Left lung (tissue), 4 donors: ENCODE measurements at regions not wholly inside any gene's neighbourhood (a gene's known extent, or its start where the extent isn't known, plus 50 kb on each side); places are given as distances from the start of the nearest gene placed in this dataset.
A peak's percentile ranks its signal among the peaks of the same experiment; 100 is the strongest.
"Not testable (repeated sequence)": the region's sequence is repeated elsewhere in the genome, so short reads cannot be mapped to it uniquely, and the experiment has no call there.

Source experiments
- ATAC-seq: fragments of 200-7000 bp; cut with Tn5 transposase; one replicate; pipeline ENCODE4 v1.9.1; 2020; ENCODE audit warnings: moderate library complexity
- DNase-seq, 4 donors: peaks; one replicate each; pipeline ENCODE4 v3.0.0-alpha.2; 2013 to 2020
- H3K27ac ChIP-seq, 2 donors: fragments of 200-600 bp; sonication (generic) in 1 of 2; one replicate each; pipeline versions ENCODE4 v1.5.0 to v1.8.0; 2020 to 2021
- H3K27me3 ChIP-seq, 2 donors: fragments of 200-600 bp; sonication (generic) in 1 of 2; one replicate each; pipeline versions ENCODE4 v1.5.0 to v1.8.0; 2020 to 2021
- H3K36me3 ChIP-seq, 2 donors: fragments of 200-600 bp; sonication (generic) in 1 of 2; one replicate each; pipeline versions ENCODE4 v1.5.0 to v1.8.0; 2020 to 2021
- H3K4me1 ChIP-seq, 2 donors: fragments of 200-600 bp; one replicate each; pipeline ENCODE4 v1.8.0; 2021
- H3K4me3 ChIP-seq, 2 donors: fragments of 200-600 bp; sonication (generic) in 1 of 2; one replicate each; pipeline versions ENCODE4 v1.5.0 to v1.8.0; 2020 to 2021; ENCODE audit warnings: mild to moderate bottlenecking in 1 of 2
- H3K9me3 ChIP-seq, 2 donors: fragments of 200-600 bp; sonication (generic) in 1 of 2; one replicate each; pipeline versions ENCODE4 v1.5.0 to v1.8.0; 2020 to 2021
- CTCF ChIP-seq, 2 donors: fragments of 200-600 bp; sonication (generic) in 1 of 2; IDR thresholded peaks; one replicate each; pipeline versions ENCODE4 v1.5.0 to v1.8.0; 2021; ENCODE audit warnings: antibody characterized with exemption in 2 of 2
- intact Hi-C, 2 donors: fragments of 100-400 bp; cut with DNase I; formaldehyde crosslinking; loops; one replicate each; pipeline versions ENCODE4 v1.11.2 to v1.14.2; 2022
- donor health status: DM: no; HTN: yes; CAD: no.
- donor health status: DM: no; HTN: no; CAD: no.

DNA sequence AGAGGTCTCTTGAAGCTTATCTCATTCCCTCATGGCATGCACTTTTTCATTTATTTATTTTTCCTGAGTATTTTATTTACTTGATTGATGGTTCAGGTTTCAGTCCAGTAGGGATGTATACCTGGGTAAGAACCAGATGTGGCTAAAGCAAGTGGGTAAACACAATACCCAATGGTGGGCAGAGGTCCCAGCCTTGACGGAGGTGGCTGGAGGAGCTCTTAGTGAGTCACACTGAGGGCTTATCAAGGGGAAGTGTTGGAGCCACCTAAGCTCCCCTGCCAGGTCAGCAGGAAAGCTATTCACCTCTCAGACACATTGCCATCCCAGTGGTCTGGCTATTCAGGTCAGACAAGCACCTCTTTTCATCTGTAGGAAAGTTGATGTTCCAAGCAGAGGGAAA is 236.2 kb upstream of the MAGEB16 start:
- Histone ChIP-seq H3K36me3 (no peaks in the 10 kb centered on the region), H3K27ac (no peak overlapping the region), H3K4me1 (no peaks in the 10 kb centered on the region), H3K9me3 (no peaks in the 10 kb centered on the region), H3K27me3 (no peaks in the 10 kb centered on the region), H3K4me3 (no peak overlapping the region)
- no peak for DNase-seq
- TF ChIP-seq CTCF (IDR thresholded peaks at IDR 0.05): no peak
- intact Hi-C loops: no loop called here
- ATAC-seq: peak; percentile 21

DNA sequence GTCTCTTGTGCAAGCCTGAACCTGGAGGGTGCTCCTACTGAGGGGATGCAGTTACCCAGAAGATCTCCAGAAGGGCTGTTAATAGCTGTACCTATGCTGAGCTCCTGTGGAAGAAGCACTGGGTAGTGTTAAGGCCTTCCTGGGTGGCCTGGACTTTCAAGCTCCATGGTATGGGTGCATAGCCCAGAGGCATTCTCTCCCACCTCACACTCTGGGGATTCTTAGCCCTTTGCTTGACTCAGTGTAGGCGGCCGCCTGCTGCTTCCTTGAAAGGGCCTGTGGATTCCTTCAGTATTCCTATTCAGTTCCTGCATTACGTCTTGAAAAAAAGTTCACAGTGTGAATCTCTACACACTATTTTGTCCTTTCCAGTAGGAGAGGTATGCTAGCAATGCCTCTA is 235.7 kb upstream of the MAGEB16 start:
- Histone ChIP-seq H3K4me3 (no peak overlapping the region), H3K9me3 (no peaks in the 10 kb centered on the region), H3K27me3 (no peaks in the 10 kb centered on the region), H3K27ac (no peak overlapping the region), H3K4me1 (no peaks in the 10 kb centered on the region), H3K36me3 (no peaks in the 10 kb centered on the region)
- intact Hi-C loops: no loop called here
- TF ChIP-seq CTCF (IDR thresholded peaks at IDR 0.05): no peak
- ATAC-seq (no peak), DNase-seq (no peak)

- Histone ChIP-seq H3K27ac (no peak overlapping the region), H3K9me3 (no peaks in the 10 kb centered on the region), H3K4me1 (no peaks in the 10 kb centered on the region), H3K4me3 (no peak overlapping the region), H3K36me3 (no peaks in the 10 kb centered on the region), H3K27me3 (no peaks in the 10 kb centered on the region)
- DNase-seq (no peak), ATAC-seq (no peak)
- intact Hi-C loops: no loop called here
- no peak for TF ChIP-seq CTCF (IDR thresholded peaks at IDR 0.05)
Observed at GRCh38 chrX:35590210-35590609, 207.9 kb upstream of the MAGEB16 start.

DNA sequence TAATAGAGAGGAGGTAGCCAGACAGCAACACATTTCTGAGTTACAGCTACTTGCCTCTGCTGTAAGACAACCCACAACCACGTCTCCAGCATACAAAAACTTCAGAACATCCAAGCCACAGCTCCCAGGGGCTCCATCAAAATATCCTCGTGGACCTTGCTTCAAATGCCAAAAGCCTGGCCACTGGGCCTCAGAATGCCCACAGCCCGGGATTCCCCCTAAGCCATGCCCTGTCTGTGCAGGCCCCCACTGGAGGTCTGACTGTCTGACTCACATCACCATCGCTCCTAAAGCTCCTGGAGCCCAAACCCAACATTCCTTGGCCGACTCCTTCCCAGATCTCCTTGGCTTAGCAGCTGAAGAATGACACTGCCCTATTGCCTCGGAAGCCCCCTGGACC is 186.6 kb upstream of the MAGEB16 start:
- H3K27me3 ChIP-seq, DNase-seq, H3K36me3 ChIP-seq, intact Hi-C loops, H3K27ac ChIP-seq, H3K4me3 ChIP-seq, H3K4me1 ChIP-seq, H3K9me3 ChIP-seq, ATAC-seq: not testable (repeated sequence)

DNA sequence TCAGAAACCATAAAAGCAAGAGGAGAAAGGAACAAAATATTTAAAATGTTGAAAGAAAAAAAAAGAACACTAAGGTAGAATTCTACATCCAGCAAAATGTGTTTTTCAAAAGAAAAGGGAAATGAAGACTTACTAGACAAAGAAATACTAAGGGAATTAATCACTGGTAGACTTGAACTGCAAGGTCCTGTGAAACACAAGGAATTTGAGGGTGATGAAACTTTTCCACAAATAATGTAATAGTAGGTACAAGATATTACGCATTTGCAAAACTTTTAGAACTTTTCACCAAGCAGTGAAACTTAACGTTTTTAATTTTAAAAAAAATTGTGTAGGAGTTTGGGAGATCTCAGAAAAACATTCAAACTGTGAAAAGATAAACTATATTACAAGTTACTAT is 180.3 kb upstream of the MAGEB16 start:
- Histone ChIP-seq H3K27me3 (no peaks in the 10 kb centered on the region), H3K9me3 (no peaks in the 10 kb centered on the region), H3K4me1 (no peaks in the 10 kb centered on the region), H3K4me3 (no peak overlapping the region), H3K27ac (no peak overlapping the region), H3K36me3 (no peaks in the 10 kb centered on the region)
- ATAC-seq (no peak), DNase-seq (no peak)
- intact Hi-C loops: no loop called here
- no peak for TF ChIP-seq CTCF (IDR thresholded peaks at IDR 0.05)

- DNase-seq (no peak), ATAC-seq (no peak)
- H3K4me3 ChIP-seq: no peak overlapping the region
- H3K27ac ChIP-seq: no peak overlapping the region
- TF ChIP-seq CTCF (IDR thresholded peaks at IDR 0.05): no peak
- no peaks in the 10 kb centered on the region for H3K36me3 ChIP-seq
- H3K4me1 ChIP-seq: no peaks in the 10 kb centered on the region
- no peaks in the 10 kb centered on the region for H3K27me3 ChIP-seq
- intact Hi-C loops: no loop called here
- no peaks in the 10 kb centered on the region for H3K9me3 ChIP-seq
Observed at GRCh38 chrX:35622040-35622439, 176.1 kb upstream of the MAGEB16 start.
